ENCODE measurements at regions not wholly inside any gene's neighbourhood (a gene's known extent, or its start where the extent isn't known, plus 50 kb on each side); places are given as distances from the start of the nearest gene placed in this dataset.

- no peak overlapping the region for H3K4me3 Mint-ChIP-seq (ENCODE audit: unreplicated experiment)
- H3K4me1 Mint-ChIP-seq (ENCODE audit: insufficient read depth, unreplicated experiment) = peaks cover 35% of the 10 kb centered on the region
- intact Hi-C loops (cut with micrococcal nuclease) = no loop called here
- H3K9me3 Mint-ChIP-seq (ENCODE audit: unreplicated experiment) = no peaks in the 10 kb centered on the region
- ChIA-PET POLR2A (interaction anchor here (0.7 to 4.2 kb wide), 20 partner anchors 10 to 452 kb away, joined by 3 to 36 read pairs (median 6); partner anchors contain the start of gene KLF5), CTCF (interaction anchor here (0.6 to 2.0 kb wide), 10 partner anchors 32 to 422 kb away, joined by 3 to 9 read pairs (median 3); no protein-coding TSS in a partner anchor)
- DNase-seq (ENCODE audit: unreplicated experiment) = no peak
- no TSS peak for BruUV-seq (replicated peaks)
- no peaks in the 10 kb centered on the region for H3K27me3 Mint-ChIP-seq (ENCODE audit: insufficient read depth, unreplicated experiment)
- H3K27ac Mint-ChIP-seq (ENCODE audit: low read depth, unreplicated experiment) = peak overlapping the region; percentile 85
- TF ChIP-seq CTCF (IDR thresholded peaks at IDR 0.05; ENCODE audit: unreplicated experiment) = no peak
- no peaks in the 10 kb centered on the region for H3K36me3 Mint-ChIP-seq (ENCODE audit: insufficient read depth, unreplicated experiment)
Measured at GRCh38 chr13:73250061-73250460, 191.3 kb downstream of the KLF5 start.

DNA sequence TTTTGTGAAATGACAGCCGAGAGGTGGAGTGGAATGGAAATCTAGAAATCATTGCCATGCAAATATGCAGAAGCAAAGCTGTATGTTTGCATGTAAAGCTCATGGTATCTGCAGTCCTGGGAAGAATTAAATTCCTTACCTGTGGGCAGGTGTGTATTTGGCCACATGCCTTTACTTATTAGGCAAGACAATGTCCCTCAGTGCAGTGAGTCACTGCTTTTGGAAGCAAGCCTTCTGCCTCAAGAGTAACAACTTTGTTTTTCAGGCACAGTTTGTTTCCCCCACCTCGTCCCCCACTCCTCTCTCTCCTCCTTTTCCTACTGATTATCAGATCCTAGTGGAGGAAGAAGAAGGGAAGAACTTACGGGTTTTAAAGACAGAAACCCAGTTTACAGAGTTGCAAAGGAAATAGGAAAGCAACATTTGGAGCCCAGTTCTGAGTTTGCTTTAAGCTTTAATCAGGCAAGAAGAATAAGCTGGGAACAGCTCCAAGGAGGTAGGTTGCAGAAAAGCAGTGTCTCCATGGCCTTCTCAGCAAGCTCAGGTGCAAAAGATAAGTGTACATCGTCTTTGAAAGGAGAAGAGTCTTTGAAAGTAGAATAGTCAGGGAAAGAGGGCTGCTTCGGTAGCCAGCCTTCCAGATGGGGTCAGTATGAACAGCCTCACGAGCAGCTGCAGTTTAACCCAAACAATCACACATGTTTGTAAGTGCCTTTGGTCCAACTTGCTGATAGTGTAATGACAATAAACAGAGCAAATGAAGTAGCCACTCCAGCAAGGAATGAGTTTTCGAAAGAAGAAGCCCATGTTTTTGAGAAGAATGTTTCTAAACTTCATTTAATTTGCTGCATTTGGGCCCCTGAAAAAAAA is 190.1 kb downstream of the KLF5 start:
- Mint-ChIP-seq H3K4me3 (ENCODE audit: unreplicated experiment) (peak overlapping the region; percentile 34), H3K36me3 (ENCODE audit: insufficient read depth, unreplicated experiment) (no peaks in the 10 kb centered on the region), H3K4me1 (ENCODE audit: insufficient read depth, unreplicated experiment) (peaks cover 28% of the 10 kb centered on the region), H3K9me3 (ENCODE audit: unreplicated experiment) (no peaks in the 10 kb centered on the region), H3K27me3 (ENCODE audit: insufficient read depth, unreplicated experiment) (no peaks in the 10 kb centered on the region), H3K27ac (ENCODE audit: low read depth, unreplicated experiment) (peak overlapping the region; percentile 85)
- no TSS peak for BruUV-seq (replicated peaks)
- ChIA-PET POLR2A (interaction anchor here (0.6 to 4.2 kb wide), 40 partner anchors 9 to 453 kb away, joined by 3 to 36 read pairs (median 4); partner anchors contain the start of gene KLF5), CTCF (interaction anchor here (0.5 to 2.0 kb wide), 18 partner anchors 12 to 458 kb away, joined by 3 to 9 read pairs (median 3); no protein-coding TSS in a partner anchor)
- peak; percentile 92 for DNase-seq (ENCODE audit: unreplicated experiment)
- TF ChIP-seq CTCF (IDR thresholded peaks at IDR 0.05; ENCODE audit: unreplicated experiment) = no peak
- intact Hi-C loops (cut with micrococcal nuclease) = no loop called here

- no peak for TF ChIP-seq CTCF (IDR thresholded peaks at IDR 0.05; ENCODE audit: unreplicated experiment)
- ChIA-PET CTCF (interaction anchor here (0.9 to 2.0 kb wide), 5 partner anchors 17 to 459 kb away, joined by 3 to 9 read pairs (median 4); no protein-coding TSS in a partner anchor), POLR2A (interaction anchor here (0.6 to 4.2 kb wide), 24 partner anchors 8 to 454 kb away, joined by 3 to 36 read pairs (median 6); partner anchors contain the start of gene KLF5)
- Mint-ChIP-seq H3K36me3 (ENCODE audit: insufficient read depth, unreplicated experiment) (no peaks in the 10 kb centered on the region), H3K4me1 (ENCODE audit: insufficient read depth, unreplicated experiment) (peaks cover 28% of the 10 kb centered on the region), H3K4me3 (ENCODE audit: unreplicated experiment) (no peak overlapping the region), H3K27me3 (ENCODE audit: insufficient read depth, unreplicated experiment) (no peaks in the 10 kb centered on the region), H3K9me3 (ENCODE audit: unreplicated experiment) (no peaks in the 10 kb centered on the region), H3K27ac (ENCODE audit: low read depth, unreplicated experiment) (no peak overlapping the region)
- intact Hi-C loops (cut with micrococcal nuclease) = no loop called here
- DNase-seq (ENCODE audit: unreplicated experiment) = no peak
- no TSS peak for BruUV-seq (replicated peaks)
Measured at GRCh38 chr13:73248154-73248553, 189.3 kb downstream of the KLF5 start.

DNA sequence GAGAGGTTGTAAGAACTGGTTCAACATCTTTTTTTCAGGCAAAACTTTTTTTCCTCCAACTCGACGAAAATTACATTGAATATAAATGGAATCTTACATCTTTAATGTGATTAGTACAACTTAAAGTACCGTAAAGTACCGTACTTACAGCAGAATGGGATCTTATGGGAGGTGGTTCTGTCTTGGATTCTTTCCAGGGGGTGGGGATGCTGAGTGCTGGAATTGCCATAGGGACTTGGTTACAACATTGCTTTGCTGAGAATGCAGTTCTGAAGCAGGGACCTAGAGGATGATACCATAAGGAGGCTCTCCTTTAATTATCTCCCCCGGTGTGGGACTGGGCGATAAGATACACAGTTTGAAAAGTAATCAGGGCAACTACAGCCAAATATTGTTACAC is 186.4 kb downstream of the KLF5 start:
- no peak for DNase-seq (ENCODE audit: unreplicated experiment)
- CTCF ChIA-PET = no interaction called here
- Mint-ChIP-seq H3K27ac (ENCODE audit: low read depth, unreplicated experiment) (peak overlapping the region; percentile 79), H3K36me3 (ENCODE audit: insufficient read depth, unreplicated experiment) (no peaks in the 10 kb centered on the region), H3K27me3 (ENCODE audit: insufficient read depth, unreplicated experiment) (no peaks in the 10 kb centered on the region), H3K4me1 (ENCODE audit: insufficient read depth, unreplicated experiment) (peaks cover 28% of the 10 kb centered on the region), H3K9me3 (ENCODE audit: unreplicated experiment) (no peaks in the 10 kb centered on the region), H3K4me3 (ENCODE audit: unreplicated experiment) (no peak overlapping the region)
- POLR2A ChIA-PET = no interaction called here
- no TSS peak for BruUV-seq (replicated peaks)
- intact Hi-C loops (cut with micrococcal nuclease) = no loop called here
- TF ChIP-seq CTCF (IDR thresholded peaks at IDR 0.05; ENCODE audit: unreplicated experiment) = no peak
